ENCODE measurements at regions not wholly inside any gene's neighbourhood (a gene's known extent, or its start where the extent isn't known, plus 50 kb on each side); places are given as distances from the start of the nearest gene placed in this dataset.

GRCh38 chr12:93186621-93187020 lies 191.1 kb upstream of the NUDT4 start:
- TF ChIP-seq CTCF (IDR thresholded peaks at IDR 0.05; ENCODE audit: poor library complexity) (no peak), EZH2 (IDR thresholded peaks at IDR 0.05; ENCODE audit: borderline replicate concordance) (no peak)
